Left cardiac atrium (tissue), 4 donors: ENCODE measurements at regions not wholly inside any gene's neighbourhood (a gene's known extent, or its start where the extent isn't known, plus 50 kb on each side); places are given as distances from the start of the nearest gene placed in this dataset.

ENCODE experiments used
- ATAC-seq, 2 donors: fragments of 200-7000 bp; cut with Tn5 transposase; one replicate each; pipeline ENCODE4 v1.9.1; 2020; ENCODE audit warnings: mild to moderate bottlenecking in 2 of 2, moderate library complexity in 2 of 2
- DNase-seq: peaks from one replicate; pipeline ENCODE4 v3.0.0-alpha.2; 2020
- intact Hi-C, 2 donors: fragments of 100-400 bp; cut with DNase I; formaldehyde crosslinking; loops; one replicate each; pipeline versions ENCODE4 v1.14.1 to v1.15.1; 2022 to 2023
- donor health status: DM: no; HTN: yes; CAD: no.
- donor health status: DM: no; HTN: yes; CAD: no; lungs with severe emphysema.
- donor health status: DM: yes; HTN: yes; CAD: no.
- donor health status: Dilated cardiomyopathy.

- DNase-seq = no peak
- ATAC-seq = no peak
- intact Hi-C loops = no loop called here
These were observed 476.8 kb upstream of the C9orf72 start for GRCh38 chr9:28050046-28050445.

GRCh38 chr9:28050941-28051340, 477.7 kb upstream of the C9orf72 start:
- intact Hi-C loops = no loop called here
- ATAC-seq = no peak
- DNase-seq = no peak

DNA sequence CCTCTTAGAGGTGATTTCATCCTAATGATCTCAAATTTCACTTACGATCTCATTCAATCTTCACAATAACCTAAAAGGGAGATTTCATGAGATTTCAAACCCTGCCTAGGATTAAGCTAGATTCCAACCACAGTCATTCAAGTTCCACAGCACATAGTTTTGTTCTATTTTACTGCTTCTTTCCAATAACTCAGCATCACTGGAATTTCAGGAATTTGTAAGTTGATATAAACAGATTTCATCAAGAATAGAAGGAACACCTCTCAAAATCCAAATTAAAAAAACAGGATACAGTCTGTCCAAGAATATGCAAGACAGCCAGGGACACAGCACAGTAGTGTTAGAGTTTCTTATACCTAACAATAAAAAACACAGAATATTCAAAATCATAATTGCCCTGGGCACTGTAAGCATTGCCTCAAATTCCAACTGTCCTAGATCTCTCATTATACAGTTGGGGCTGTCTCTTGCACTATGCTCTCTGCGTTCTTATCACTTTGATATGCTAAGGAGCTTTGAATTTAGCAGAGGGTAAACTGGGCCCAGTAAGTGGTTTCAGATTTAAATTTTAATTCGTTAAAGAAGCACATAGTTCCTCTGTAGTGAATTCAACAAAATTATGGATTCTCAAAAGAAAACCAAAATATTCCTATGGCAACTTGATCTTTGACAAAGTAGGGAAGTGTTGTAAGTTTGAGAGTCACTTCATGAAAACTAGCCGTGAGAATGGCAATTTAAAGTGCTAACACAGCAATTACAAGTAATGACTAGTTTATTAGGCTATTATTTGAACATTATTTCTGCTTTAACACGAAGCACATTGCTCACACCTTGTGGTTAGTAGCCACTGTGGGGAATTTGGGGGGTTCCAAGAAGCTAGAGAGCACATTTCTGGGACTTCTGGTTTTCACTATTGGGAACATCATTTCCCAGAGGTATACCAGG, 478.6 kb upstream of the C9orf72 start:
- no peak for ATAC-seq
- intact Hi-C loops = no loop called here

DNA sequence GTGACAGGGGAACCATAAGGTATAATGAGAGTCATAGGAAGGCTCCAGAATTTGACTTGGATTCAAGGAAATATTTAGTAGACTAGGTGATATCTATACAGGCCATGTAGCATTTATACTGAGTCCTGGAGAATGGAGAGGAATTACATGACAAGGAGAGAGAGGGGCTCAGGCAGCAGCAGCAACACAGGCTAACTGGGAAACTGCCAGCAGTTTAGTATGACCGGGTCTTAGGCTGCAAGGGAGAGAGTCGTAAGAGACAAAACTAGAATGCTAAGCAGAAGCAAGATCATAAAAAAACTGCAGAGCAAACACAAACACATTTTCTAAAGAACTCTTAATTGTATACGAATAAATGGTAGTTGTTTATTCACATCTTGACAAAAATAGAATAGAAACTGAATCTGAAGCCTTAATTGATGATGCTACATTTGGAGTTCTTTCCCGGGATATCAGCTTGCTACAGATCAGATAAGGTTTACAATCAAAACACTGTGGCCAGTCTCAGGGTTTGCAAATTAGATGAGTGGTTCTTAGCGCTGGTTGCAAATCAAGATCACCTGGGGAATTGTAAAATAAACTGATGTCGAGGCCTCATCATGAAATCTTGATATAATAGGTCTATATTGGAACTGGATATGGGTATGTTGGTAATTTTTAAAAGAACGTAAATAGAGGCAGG, 480.0 kb upstream of the C9orf72 start:
- DNase-seq (no peak), ATAC-seq (no peak)
- intact Hi-C loops = no loop called here

More for the DNA sequence above, 478.6 kb upstream of the C9orf72 start:
- DNase-seq = no peak

GRCh38 chr9:28056006-28056405, 482.7 kb upstream of the C9orf72 start:
- no peak for DNase-seq
- no peak for ATAC-seq
- intact Hi-C loops = no loop called here

DNA sequence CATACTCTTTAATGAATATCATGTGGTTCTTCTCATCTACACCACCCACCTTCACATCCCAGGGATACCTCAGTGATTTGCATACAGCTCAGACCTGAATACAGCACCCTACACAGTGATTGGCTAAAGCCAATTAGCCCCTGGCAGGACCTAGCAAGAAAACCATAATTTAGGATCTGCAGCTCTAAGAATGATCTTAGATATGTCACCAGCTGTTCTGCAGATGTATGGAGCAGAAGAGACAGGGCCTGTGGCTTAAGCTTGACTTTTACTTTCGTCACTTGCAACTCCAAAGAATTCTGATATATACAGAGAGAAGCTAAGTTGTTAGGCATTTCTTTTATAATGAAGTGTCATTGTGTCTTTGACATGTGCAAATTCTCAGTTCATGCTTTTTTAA, 483.2 kb upstream of the C9orf72 start:
- intact Hi-C loops = no loop called here
- DNase-seq = no peak
- no peak for ATAC-seq

DNA sequence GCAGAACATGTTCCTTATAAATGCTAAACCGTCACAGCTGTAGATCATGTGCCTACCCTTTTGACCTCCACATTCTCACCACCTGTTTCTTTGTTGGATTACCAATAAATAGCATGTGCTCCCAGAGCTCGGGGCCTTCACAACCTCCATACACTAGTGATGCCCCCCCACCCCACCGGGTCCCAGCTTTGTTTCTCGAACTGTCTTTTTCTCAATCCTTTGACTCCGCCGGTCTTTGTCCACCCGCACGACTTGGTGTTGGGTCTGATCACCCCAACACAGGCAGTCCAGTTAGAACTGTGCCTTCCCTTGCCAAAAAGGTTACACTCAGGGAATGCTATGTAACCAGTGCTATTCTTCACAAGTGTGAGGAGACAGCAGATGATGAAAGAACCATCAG, 485.9 kb upstream of the C9orf72 start:
- ATAC-seq (no peak), DNase-seq (no peak)
- intact Hi-C loops = no loop called here

- intact Hi-C loops = no loop called here
- ATAC-seq (no peak), DNase-seq (no peak)
These were observed 491.0 kb upstream of the C9orf72 start for GRCh38 chr9:28064241-28064815.

- ATAC-seq = no peak
- intact Hi-C loops = loop anchor here (1.0 to 5.0 kb wide), 2 partner anchors 346 to 347 kb away; no protein-coding TSS in a partner anchor
- peak; percentile 25 for DNase-seq
These were observed 500.0 kb upstream of the C9orf72 start for GRCh38 chr9:28073270-28073669.

GRCh38 chr9:28079677-28080076, 506.4 kb upstream of the C9orf72 start:
- intact Hi-C loops = no loop called here
- DNase-seq (no peak), ATAC-seq (no peak)

GRCh38 chr9:28082671-28083070, 509.4 kb upstream of the C9orf72 start:
- intact Hi-C loops = no loop called here
- ATAC-seq = no peak
- no peak for DNase-seq

GRCh38 chr9:28086881-28087280, 513.6 kb upstream of the C9orf72 start:
- DNase-seq (no peak), ATAC-seq (no peak)
- intact Hi-C loops = no loop called here

GRCh38 chr9:28092981-28093936, 520.0 kb upstream of the C9orf72 start:
- DNase-seq (no peak), ATAC-seq (no peak)
- intact Hi-C loops = no loop called here

DNA sequence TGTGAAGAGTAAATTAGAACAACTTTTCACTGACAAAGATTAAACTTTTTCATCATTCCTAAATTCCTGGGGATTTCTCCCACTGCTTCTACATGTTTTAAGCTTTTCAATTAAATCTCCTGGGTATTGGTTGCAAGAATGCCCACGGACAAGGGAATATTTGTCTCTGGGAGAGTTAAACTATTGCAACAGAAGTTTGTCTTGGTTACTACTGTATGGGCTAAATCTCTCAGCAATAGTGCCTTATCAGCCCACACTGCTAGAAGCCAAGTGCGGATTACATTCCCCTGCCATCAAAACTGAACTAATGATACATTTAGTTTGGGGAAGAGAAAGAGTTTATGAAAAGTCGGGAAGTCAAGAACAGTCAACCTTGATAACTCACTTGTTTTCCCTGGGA, 528.2 kb upstream of the C9orf72 start:
- DNase-seq (no peak), ATAC-seq (no peak)
- intact Hi-C loops = no loop called here

DNA sequence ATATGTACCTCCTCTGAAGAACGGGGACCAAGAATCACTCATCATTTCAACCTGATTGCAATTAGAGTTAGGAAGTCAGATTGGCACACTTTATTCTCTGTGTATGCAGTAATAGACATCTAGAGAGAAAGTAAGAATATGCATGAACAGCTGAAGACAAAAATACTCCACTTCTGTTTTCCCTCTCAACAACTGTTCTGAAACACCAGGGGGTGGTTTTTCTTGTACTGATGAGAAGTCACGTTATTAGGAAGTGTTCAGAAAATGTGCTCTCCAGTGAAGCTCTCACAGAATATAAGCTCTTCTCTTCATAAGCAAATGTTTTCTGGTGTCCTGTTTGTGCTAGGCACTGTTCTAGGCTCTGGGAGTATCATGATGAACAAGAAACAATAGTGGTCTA, 531.7 kb upstream of the C9orf72 start:
- intact Hi-C loops = no loop called here
- ATAC-seq = no peak
- DNase-seq = no peak

GRCh38 chr9:28120184-28120583, 546.9 kb upstream of the C9orf72 start:
- intact Hi-C loops = no loop called here
- ATAC-seq (no peak), DNase-seq (no peak)

- intact Hi-C loops = no loop called here
- ATAC-seq (no peak), DNase-seq (no peak)
These were observed 547.3 kb upstream of the C9orf72 start for GRCh38 chr9:28120626-28121025.

- intact Hi-C loops = no loop called here
- ATAC-seq = no peak
- DNase-seq = no peak
These were observed 548.1 kb upstream of the C9orf72 start for GRCh38 chr9:28121366-28121765.

- ATAC-seq (no peak), DNase-seq (no peak)
- intact Hi-C loops = no loop called here
These were observed 551.6 kb upstream of the C9orf72 start for GRCh38 chr9:28124917-28125316.
